ENCODE measurements at regions not wholly inside any gene's neighbourhood (a gene's known extent, or its start where the extent isn't known, plus 50 kb on each side); places are given as distances from the start of the nearest gene placed in this dataset.
"Not testable (repeated sequence)": the region's sequence is repeated elsewhere in the genome, so short reads cannot be mapped to it uniquely, and the experiment has no call there.

DNA sequence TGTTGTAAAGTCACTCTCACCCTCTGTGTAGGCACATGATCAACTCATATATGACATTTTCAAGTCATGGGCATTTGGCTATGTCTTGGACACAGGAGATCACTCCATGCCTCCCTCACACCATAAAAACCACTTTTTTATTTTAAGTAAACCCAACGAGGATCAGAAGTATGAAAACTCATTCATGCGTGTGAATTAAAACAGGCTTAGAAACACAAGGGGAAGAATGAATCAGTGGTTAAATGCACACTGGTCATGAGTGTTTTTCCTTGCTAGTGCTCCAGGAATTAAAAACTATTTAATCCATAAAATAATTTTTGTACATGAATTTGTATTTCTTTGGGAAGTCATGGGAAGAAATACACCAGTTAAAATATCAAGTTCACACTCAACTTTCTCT lies 198.4 kb downstream of the GALC start:
- H3K36me3 Mint-ChIP-seq, result no peaks in the 10 kb centered on the region
- H3K27ac Mint-ChIP-seq, result no peak overlapping the region
- ATAC-seq, result no peak
- no peaks in the 10 kb centered on the region for H3K9me3 Mint-ChIP-seq
- H3K4me3 Mint-ChIP-seq, result no peak overlapping the region
- no peaks in the 10 kb centered on the region for H3K4me1 Mint-ChIP-seq
- H3K27me3 Mint-ChIP-seq, result no peaks in the 10 kb centered on the region

DNA sequence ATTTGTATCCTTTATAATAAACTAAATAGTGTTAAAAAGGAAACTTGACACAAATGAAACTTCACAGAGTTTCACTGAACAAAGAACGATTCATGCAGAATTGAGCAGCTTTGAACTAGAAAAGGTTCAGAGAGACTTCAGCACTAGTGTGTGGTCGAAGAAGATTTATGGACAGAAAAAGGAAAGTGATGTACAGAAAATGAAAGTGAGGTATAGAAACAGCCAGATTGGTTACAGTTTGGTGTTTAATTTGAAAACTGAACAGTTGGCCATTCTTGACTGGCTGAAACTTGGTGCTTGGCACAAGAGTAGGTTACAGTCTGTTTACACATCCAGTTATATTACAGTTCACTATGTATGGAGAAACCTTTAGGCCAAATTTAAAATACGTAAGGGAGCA lies 207.1 kb downstream of the GALC start:
- H3K4me1 Mint-ChIP-seq, result no peaks in the 10 kb centered on the region
- H3K9me3 Mint-ChIP-seq, result peaks cover 4% of the 10 kb centered on the region
- H3K36me3 Mint-ChIP-seq, result no peaks in the 10 kb centered on the region
- ATAC-seq, result no peak
- H3K27ac Mint-ChIP-seq, result no peak overlapping the region
- no peak overlapping the region for H3K4me3 Mint-ChIP-seq
- no peaks in the 10 kb centered on the region for H3K27me3 Mint-ChIP-seq

DNA sequence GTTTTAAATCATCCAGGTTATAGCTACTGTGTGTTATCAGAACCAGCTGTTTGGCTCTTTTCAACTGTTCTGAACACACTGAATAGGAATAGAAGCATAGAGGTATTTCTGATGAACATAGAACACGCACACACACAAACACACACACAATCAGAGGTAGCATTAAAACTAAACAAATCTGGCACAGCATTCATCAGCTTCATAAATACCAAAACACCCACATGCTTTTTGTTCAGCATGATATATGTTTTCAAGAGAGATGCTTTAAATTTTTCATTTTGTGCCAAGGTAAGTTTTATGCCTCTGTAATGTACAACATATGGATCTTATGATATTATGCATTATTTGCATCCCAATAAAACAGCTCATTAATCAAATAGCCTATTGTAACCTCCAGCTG lies 208.6 kb downstream of the GALC start:
- no peak overlapping the region for H3K27ac Mint-ChIP-seq
- ATAC-seq, result no peak
- no peaks in the 10 kb centered on the region for H3K27me3 Mint-ChIP-seq
- peaks cover 4% of the 10 kb centered on the region for H3K9me3 Mint-ChIP-seq
- no peaks in the 10 kb centered on the region for H3K4me1 Mint-ChIP-seq
- H3K4me3 Mint-ChIP-seq, result no peak overlapping the region
- no peaks in the 10 kb centered on the region for H3K36me3 Mint-ChIP-seq

DNA sequence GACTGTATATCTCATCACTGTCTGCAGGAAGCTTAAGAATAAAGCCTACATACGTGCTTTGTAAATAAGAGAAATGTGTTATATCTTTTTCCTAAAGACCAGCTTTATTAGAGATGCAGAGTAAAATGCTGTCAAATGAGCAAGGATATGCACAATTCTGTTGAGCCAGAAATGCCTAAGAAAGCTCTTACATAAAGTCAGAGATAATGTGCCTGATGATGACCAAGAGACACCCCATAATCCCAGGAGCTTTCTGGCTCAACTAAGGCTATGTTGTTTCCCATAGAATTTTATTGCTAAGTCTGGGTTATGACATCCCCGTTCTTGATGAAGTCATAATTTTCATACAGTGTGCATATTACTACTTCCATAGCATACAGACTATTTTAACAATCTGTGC lies 209.9 kb downstream of the GALC start:
- Mint-ChIP-seq H3K9me3 (peaks cover 9% of the 10 kb centered on the region), H3K4me1 (no peaks in the 10 kb centered on the region), H3K36me3 (no peaks in the 10 kb centered on the region), H3K27me3 (no peaks in the 10 kb centered on the region), H3K4me3 (no peak overlapping the region), H3K27ac (no peak overlapping the region)
- ATAC-seq, result no peak

DNA sequence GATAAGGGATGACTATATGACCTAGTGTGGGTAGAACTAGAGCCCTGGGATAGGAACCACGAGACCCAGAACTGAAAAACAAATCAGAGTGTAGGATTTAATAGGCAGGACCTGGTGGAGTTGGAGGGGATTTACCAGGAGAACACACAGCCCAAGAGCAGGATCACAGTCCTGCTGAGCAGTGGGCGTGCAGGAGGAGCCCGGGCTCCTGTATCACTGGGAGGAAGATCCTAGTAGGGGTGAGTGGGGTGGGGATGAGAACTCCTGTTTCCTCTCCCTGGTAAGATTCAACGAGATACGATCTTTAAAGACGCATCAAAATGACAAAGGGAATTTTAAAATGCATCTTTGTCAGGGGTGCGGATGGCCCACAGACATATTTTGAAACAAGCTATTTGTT lies 220.1 kb downstream of the GALC start:
- no peak for ATAC-seq
- no peak overlapping the region for H3K4me3 Mint-ChIP-seq

DNA sequence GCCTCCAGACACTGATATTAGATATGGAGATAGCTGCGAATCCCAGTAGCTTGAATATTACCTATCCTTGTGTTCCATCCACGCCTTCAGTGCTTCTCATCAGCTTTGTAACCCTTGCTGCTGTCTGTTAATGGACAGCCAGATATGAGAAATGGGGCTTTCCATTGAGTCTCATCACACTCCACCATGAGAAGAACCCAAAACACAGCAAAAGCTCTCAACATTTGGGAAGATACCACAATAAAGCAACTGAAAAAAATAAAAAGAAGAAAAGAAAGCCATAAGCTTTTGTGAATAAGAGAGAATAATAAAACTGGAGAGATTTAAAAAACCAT lies 225.4 kb downstream of the GALC start:
- no peaks in the 10 kb centered on the region for H3K27me3 Mint-ChIP-seq
- H3K9me3 Mint-ChIP-seq, result peaks cover 5% of the 10 kb centered on the region
- ATAC-seq, result no peak
- no peak overlapping the region for H3K4me3 Mint-ChIP-seq
- no peaks in the 10 kb centered on the region for H3K4me1 Mint-ChIP-seq
- H3K36me3 Mint-ChIP-seq, result no peaks in the 10 kb centered on the region
- H3K27ac Mint-ChIP-seq, result no peak overlapping the region

More for the DNA sequence above, 220.1 kb downstream of the GALC start:
- H3K4me1 Mint-ChIP-seq, result no peaks in the 10 kb centered on the region
- no peak overlapping the region for H3K27ac Mint-ChIP-seq
- no peaks in the 10 kb centered on the region for H3K9me3 Mint-ChIP-seq
- H3K36me3 Mint-ChIP-seq, result no peaks in the 10 kb centered on the region
- no peaks in the 10 kb centered on the region for H3K27me3 Mint-ChIP-seq

DNA sequence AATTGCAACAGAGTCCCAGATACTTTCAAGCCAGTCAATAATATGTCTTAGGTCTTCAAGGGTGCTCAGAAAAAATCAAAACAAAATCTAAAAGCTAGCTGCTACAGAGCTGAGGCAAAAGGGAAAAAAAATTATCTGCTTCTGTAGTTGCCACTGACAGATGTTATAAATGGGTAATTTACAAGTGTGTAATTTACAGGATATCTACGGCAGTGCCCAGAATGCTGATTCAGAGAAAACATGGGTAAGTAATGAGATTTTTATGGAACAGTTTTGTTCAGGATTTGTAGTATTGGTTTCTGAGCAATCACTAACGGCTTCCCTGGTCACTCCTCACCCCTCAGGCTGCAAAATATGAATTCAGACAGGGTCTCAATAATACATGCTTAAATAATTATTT lies 234.1 kb downstream of the GALC start:
- no peak overlapping the region for H3K4me3 Mint-ChIP-seq
- no peaks in the 10 kb centered on the region for H3K36me3 Mint-ChIP-seq
- peaks cover 23% of the 10 kb centered on the region for H3K9me3 Mint-ChIP-seq
- ATAC-seq, result no peak
- no peaks in the 10 kb centered on the region for H3K27me3 Mint-ChIP-seq
- no peak overlapping the region for H3K27ac Mint-ChIP-seq
- no peaks in the 10 kb centered on the region for H3K4me1 Mint-ChIP-seq

DNA sequence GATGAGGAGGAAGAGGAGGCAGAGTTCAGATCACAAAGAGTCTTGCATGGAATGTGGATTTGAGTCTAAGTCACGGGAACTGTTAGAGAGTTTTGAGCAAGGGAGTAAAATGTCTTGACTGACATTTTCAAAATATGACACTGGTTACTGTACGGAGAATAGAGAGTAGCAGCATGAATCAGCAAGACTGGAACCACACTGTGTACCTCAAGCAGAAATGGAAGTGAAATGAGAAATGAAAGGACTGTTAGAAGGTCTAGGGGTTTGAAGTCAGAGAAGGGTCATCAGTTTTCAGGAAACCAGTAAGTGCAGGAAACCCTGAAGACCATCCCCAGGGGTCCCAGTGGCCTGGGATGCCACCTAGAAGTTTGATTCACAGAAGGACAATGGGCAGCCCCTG lies 236.3 kb downstream of the GALC start:
- ATAC-seq, result no peak
- Mint-ChIP-seq H3K27ac (no peak overlapping the region), H3K36me3 (no peaks in the 10 kb centered on the region), H3K4me3 (no peak overlapping the region), H3K9me3 (peaks cover 16% of the 10 kb centered on the region), H3K4me1 (no peaks in the 10 kb centered on the region), H3K27me3 (no peaks in the 10 kb centered on the region)

DNA sequence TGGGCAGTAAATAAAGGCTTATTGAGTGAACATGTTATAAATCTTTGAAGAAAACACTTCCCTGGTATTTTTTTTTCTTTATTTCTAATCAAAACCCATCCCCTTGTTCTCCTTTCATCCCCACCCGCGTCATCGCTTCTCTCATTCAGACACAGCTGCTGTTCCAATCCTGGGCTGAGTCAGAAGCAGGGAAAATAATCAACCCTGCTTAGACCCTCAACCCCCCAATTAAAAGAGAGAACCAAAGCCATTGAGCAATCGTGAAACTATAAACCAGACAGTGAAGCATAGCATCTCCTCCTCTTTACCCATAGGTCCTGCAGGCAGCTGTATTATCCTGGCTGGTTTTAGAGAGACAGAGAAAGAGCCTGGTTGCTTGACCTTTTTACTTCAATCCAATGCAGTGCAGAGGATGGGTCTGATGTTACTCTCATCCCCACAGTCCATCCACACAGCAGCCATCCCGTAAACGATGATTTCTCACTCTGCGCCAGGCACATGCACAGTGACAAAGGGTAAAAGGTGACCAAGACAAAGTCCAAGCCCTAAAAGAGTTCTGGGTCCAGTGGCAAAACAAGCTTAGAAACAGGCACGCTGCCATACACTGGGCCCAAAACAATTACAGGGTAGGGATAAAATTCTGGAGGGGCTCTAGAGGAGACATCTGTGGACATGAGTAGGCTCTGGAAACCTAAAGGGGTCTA lies 238.3 kb downstream of the GALC start:
- Mint-ChIP-seq H3K27me3 (no peaks in the 10 kb centered on the region), H3K36me3 (no peaks in the 10 kb centered on the region), H3K4me3 (no peak overlapping the region), H3K9me3 (peaks cover 10% of the 10 kb centered on the region), H3K27ac (no peak overlapping the region), H3K4me1 (no peaks in the 10 kb centered on the region)
- ATAC-seq, result no peak

DNA sequence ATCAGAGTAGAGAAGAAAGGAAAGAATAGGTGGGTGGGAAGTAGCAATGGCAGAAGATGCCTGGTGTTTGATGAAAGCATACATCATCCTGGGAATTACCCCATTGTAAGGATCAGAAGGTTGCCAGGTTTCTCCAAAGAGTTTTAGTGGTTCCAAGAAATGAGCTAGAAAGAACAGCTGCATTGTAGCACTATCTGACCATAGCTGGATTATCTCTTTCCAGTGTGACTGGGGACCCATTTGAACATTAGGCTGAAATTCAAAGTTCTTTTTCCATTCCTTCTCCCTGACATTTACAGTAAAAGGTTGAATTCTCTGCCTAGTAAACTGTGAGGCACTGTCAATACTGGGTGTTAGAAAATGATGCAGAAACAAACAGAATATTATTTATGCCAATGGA lies 244.4 kb downstream of the GALC start:
- Mint-ChIP-seq H3K36me3 (no peaks in the 10 kb centered on the region), H3K9me3 (no peaks in the 10 kb centered on the region), H3K27me3 (no peaks in the 10 kb centered on the region), H3K4me3 (no peak overlapping the region), H3K27ac (no peak overlapping the region), H3K4me1 (no peaks in the 10 kb centered on the region)
- ATAC-seq, result no peak

DNA sequence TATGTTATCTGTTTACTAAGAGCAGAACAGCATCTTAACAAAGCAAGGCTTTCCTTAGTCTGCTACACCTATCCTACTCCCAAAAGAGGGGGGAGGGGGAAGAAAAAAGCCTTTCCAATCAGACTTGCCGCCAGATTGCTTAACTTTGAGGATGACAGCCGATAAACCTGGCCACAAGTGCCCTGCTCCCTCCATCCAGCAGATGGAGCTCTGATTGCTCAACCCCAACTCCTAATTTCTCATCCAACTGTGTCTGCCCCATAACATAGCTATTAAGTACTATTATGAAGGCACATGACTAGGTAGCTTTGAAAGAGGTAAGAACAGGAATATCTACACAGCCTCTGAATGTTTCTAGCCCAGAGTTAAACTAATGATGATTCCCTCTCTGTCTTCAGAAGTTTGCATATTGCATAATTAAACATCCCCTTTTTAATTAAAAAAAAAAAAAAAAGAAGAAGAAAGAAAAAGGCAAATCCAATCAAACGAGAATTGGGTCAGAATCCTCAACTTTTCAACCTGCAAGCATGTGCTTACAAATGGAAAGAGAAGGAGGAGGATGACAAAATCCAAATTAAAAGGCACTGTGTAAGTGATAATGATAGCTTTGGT lies 247.4 kb downstream of the GALC start:
- no peaks in the 10 kb centered on the region for H3K27me3 Mint-ChIP-seq
- no peak overlapping the region for H3K27ac Mint-ChIP-seq
- no peak overlapping the region for H3K4me3 Mint-ChIP-seq
- no peaks in the 10 kb centered on the region for H3K4me1 Mint-ChIP-seq
- no peaks in the 10 kb centered on the region for H3K9me3 Mint-ChIP-seq
- H3K36me3 Mint-ChIP-seq, result no peaks in the 10 kb centered on the region
- no peak for ATAC-seq

DNA sequence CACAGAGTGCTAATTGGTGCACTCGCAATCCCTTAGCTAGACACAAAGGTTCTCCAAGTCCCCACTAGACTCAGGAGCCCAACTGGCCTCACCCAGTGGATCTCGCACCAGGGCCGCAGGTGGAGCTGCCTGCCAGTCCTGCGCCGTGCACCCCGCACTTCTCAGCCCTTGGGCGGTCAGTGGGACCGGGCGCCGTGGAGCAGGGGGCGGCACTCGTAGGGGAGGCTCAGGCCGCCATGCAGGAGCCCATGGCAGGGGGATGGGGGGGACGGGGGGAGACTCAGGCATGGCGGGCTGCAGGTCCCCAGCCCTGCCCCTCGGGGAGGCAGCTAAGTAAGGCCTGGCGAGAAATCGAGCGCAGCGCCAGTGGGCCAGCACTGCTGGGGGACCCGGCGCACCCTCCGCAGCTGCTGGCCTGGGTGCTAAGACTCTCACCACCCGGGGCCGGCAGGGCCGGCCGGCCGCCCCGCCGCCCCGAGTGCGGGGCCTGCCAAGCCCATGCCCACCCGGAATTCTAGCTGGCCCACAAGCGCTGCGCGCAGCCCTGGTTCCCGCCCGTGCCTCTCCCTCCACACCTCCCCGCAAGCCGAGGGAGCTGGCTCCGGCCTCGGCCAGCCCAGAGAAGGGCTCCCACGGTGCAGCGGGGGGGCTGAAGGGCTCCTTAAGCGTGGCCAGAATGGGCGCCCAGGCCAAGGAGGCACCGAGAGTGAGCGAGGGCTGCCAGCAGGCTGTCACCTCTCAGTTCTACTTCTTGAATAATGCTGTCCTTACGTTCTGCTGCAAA lies 258.2 kb downstream of the GALC start:
- H3K27ac Mint-ChIP-seq, H3K4me3 Mint-ChIP-seq, H3K4me1 Mint-ChIP-seq, H3K9me3 Mint-ChIP-seq, H3K27me3 Mint-ChIP-seq, H3K36me3 Mint-ChIP-seq, ATAC-seq: not testable (repeated sequence)

DNA sequence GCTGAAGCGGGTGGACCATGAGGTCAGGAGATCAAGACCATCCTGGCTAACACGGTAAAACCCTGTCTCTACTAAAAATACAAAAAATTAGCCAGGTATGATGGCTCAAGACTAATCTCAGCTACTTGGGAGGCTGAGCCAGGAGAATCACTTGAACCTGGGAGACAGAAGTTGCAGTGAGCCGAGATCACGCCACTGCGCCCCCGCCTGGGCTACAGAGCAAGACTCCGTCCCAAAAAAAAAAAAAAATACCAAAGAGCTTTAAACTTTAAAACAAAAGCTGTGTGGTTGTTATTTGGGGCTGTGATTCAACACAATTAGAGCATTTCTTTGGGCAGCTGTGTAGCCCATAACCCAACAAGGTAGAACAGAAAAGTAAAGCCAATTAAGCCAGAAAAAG lies 259.9 kb downstream of the GALC start:
- not testable (repeated sequence) for ATAC-seq, H3K9me3 Mint-ChIP-seq, H3K27ac Mint-ChIP-seq, H3K27me3 Mint-ChIP-seq, H3K4me1 Mint-ChIP-seq, H3K36me3 Mint-ChIP-seq, H3K4me3 Mint-ChIP-seq

DNA sequence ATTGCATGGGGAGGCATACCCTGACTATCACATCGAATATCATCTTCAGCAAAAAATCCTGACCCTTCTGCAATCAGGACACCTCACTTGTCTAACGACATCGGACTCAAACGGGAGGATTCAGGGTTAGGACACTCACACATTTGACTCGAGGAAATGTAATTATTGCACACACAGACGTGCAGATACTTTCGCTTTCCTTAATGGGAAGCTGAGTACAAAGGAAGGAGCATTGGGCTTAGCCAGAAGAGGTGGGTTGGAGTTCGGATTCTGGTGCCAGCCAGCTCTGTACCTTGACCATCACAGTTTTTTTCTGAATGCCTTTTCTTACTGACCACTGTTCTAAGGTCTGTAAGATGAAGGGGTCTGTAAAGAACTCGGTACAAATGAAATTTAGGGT lies 260.4 kb downstream of the GALC start:
- Mint-ChIP-seq H3K4me1 (no peaks in the 10 kb centered on the region), H3K4me3 (no peak overlapping the region), H3K36me3 (no peaks in the 10 kb centered on the region)

DNA sequence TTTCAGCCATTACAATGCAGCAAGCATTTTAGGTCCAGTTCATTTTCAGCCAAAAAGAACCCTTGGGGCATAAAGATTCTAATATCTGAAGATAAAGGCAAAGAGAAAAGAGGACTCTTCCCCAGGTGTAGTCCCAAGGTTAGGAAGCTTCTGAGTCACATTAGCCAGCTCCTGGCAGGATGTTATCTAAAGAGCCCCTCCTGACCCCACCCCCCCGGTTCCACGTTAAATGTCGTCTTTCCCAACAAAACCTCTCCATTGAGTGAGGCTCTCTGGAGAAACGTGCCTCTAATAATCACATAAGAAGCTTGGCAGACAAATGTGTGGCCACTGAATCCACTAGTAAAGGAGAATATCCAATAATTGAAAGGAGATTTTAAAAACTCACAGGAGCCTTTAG lies 267.7 kb downstream of the GALC start:
- Mint-ChIP-seq H3K27me3 (peaks cover 10% of the 10 kb centered on the region), H3K9me3 (peaks cover 11% of the 10 kb centered on the region), H3K4me1 (no peaks in the 10 kb centered on the region), H3K4me3 (no peak overlapping the region), H3K27ac (no peak overlapping the region), H3K36me3 (no peaks in the 10 kb centered on the region)
- ATAC-seq, result no peak

More for the DNA sequence above, 260.4 kb downstream of the GALC start:
- Mint-ChIP-seq H3K27me3 (no peaks in the 10 kb centered on the region), H3K9me3 (no peaks in the 10 kb centered on the region), H3K27ac (no peak overlapping the region)
- no peak for ATAC-seq

Data from stimulated activated memory B cell treated with anti-CD40 and anti-IgM and Interleukin-4, amounts not matched to agents 10 μg/mL and 1 μg/mL and 100 μg/mL, for 72 hours (primary cell).